IPS-15b (cell line): ENCODE measurements at regions not wholly inside any gene's neighbourhood (a gene's known extent, or its start where the extent isn't known, plus 50 kb on each side); places are given as distances from the start of the nearest gene placed in this dataset.
"Not testable (repeated sequence)": the region's sequence is repeated elsewhere in the genome, so short reads cannot be mapped to it uniquely, and the experiment has no call there.

Experiments used
- H3K27me3 ChIP-seq: one replicate; pipeline ENCODE4 v1.6.1; 2013; ENCODE audit warnings: low read length; ENCODE audit not compliant: control insufficient read depth, insufficient read depth
- H3K36me3 ChIP-seq: one replicate; pipeline ENCODE4 v1.6.1; 2013; ENCODE audit warnings: low read length; ENCODE audit not compliant: control insufficient read depth, insufficient read depth
- H3K4me1 ChIP-seq: one replicate; pipeline ENCODE4 v1.6.1; 2013; ENCODE audit warnings: mild to moderate bottlenecking, low read length; ENCODE audit not compliant: control insufficient read depth, insufficient read depth
- H3K4me3 ChIP-seq: one replicate; pipeline ENCODE4 v1.5.1; 2013; ENCODE audit warnings: low read depth, low read length
- H3K9ac ChIP-seq: one replicate; pipeline ENCODE4 v1.6.1; 2013; ENCODE audit warnings: low read depth, mild to moderate bottlenecking, low read length
- H3K9me3 ChIP-seq: one replicate; pipeline ENCODE4 v1.6.1; 2013; ENCODE audit warnings: mild to moderate bottlenecking, low read length; ENCODE audit not compliant: control insufficient read depth, insufficient read depth

GRCh38 chr12:124379938-124380754, 85.3 kb downstream of the RFLNA start:
- Histone ChIP-seq H3K36me3 (peaks cover 55% of the 10 kb centered on the region), H3K4me1 (no peaks in the 10 kb centered on the region), H3K9me3 (no peaks in the 10 kb centered on the region), H3K9ac (peak overlapping the region; percentile 37), H3K4me3 (no peak overlapping the region), H3K27me3 (no peaks in the 10 kb centered on the region)

- H3K9ac ChIP-seq: no peak overlapping the region
- H3K36me3 ChIP-seq: peaks cover 52% of the 10 kb centered on the region
- H3K27me3 ChIP-seq: no peaks in the 10 kb centered on the region
- no peaks in the 10 kb centered on the region for H3K4me1 ChIP-seq
- no peaks in the 10 kb centered on the region for H3K9me3 ChIP-seq
- H3K4me3 ChIP-seq: no peak overlapping the region
These were observed 84.6 kb downstream of the RFLNA start for GRCh38 chr12:124379379-124379937.

GRCh38 chr12:124378926-124379325, 84.0 kb downstream of the RFLNA start:
- Histone ChIP-seq H3K4me3 (no peak overlapping the region), H3K9me3 (no peaks in the 10 kb centered on the region), H3K9ac (no peak overlapping the region), H3K36me3 (peaks cover 55% of the 10 kb centered on the region), H3K27me3 (no peaks in the 10 kb centered on the region), H3K4me1 (no peaks in the 10 kb centered on the region)

GRCh38 chr12:124377981-124378509, 83.2 kb downstream of the RFLNA start:
- no peak overlapping the region for H3K4me3 ChIP-seq
- peaks cover 48% of the 10 kb centered on the region for H3K36me3 ChIP-seq
- H3K9me3 ChIP-seq: no peaks in the 10 kb centered on the region
- no peaks in the 10 kb centered on the region for H3K4me1 ChIP-seq
- no peak overlapping the region for H3K9ac ChIP-seq
- H3K27me3 ChIP-seq: no peaks in the 10 kb centered on the region

GRCh38 chr12:124376435-124376834, 81.5 kb downstream of the RFLNA start:
- H3K36me3 ChIP-seq: peaks cover 49% of the 10 kb centered on the region
- H3K4me1 ChIP-seq: no peaks in the 10 kb centered on the region
- no peaks in the 10 kb centered on the region for H3K9me3 ChIP-seq
- no peak overlapping the region for H3K9ac ChIP-seq
- no peak overlapping the region for H3K4me3 ChIP-seq
- H3K27me3 ChIP-seq: no peaks in the 10 kb centered on the region

- H3K4me3 ChIP-seq: no peak overlapping the region
- peaks cover 54% of the 10 kb centered on the region for H3K36me3 ChIP-seq
- no peak overlapping the region for H3K9ac ChIP-seq
- no peaks in the 10 kb centered on the region for H3K27me3 ChIP-seq
- H3K4me1 ChIP-seq: no peaks in the 10 kb centered on the region
- no peaks in the 10 kb centered on the region for H3K9me3 ChIP-seq
These were observed 80.9 kb downstream of the RFLNA start for GRCh38 chr12:124375789-124376175.

GRCh38 chr12:124375141-124375788, 80.4 kb downstream of the RFLNA start:
- peaks cover 59% of the 10 kb centered on the region for H3K36me3 ChIP-seq
- H3K4me3 ChIP-seq: no peak overlapping the region
- no peak overlapping the region for H3K9ac ChIP-seq
- H3K4me1 ChIP-seq: no peaks in the 10 kb centered on the region
- H3K27me3 ChIP-seq: no peaks in the 10 kb centered on the region
- H3K9me3 ChIP-seq: no peaks in the 10 kb centered on the region

- no peaks in the 10 kb centered on the region for H3K27me3 ChIP-seq
- H3K9me3 ChIP-seq: no peaks in the 10 kb centered on the region
- no peak overlapping the region for H3K4me3 ChIP-seq
- peaks cover 56% of the 10 kb centered on the region for H3K36me3 ChIP-seq
- no peak overlapping the region for H3K9ac ChIP-seq
- H3K4me1 ChIP-seq: no peaks in the 10 kb centered on the region
These were observed 79.7 kb downstream of the RFLNA start for GRCh38 chr12:124374567-124374966.

- no peaks in the 10 kb centered on the region for H3K4me1 ChIP-seq
- no peak overlapping the region for H3K9ac ChIP-seq
- H3K27me3 ChIP-seq: no peaks in the 10 kb centered on the region
- no peak overlapping the region for H3K4me3 ChIP-seq
- H3K9me3 ChIP-seq: no peaks in the 10 kb centered on the region
- peaks cover 54% of the 10 kb centered on the region for H3K36me3 ChIP-seq
These were observed 79.3 kb downstream of the RFLNA start for GRCh38 chr12:124374147-124374546.

- H3K4me1 ChIP-seq, H3K27me3 ChIP-seq, H3K9ac ChIP-seq, H3K4me3 ChIP-seq, H3K9me3 ChIP-seq: not testable (repeated sequence)
- peaks cover 55% of the 10 kb centered on the region for H3K36me3 ChIP-seq
These were observed 78.8 kb downstream of the RFLNA start for GRCh38 chr12:124373701-124374100.

- Histone ChIP-seq H3K4me1 (no peaks in the 10 kb centered on the region), H3K27me3 (no peaks in the 10 kb centered on the region), H3K36me3 (peaks cover 52% of the 10 kb centered on the region), H3K4me3 (no peak overlapping the region), H3K9me3 (no peaks in the 10 kb centered on the region), H3K9ac (no peak overlapping the region)
These were observed 77.9 kb downstream of the RFLNA start for GRCh38 chr12:124372831-124373230.
